Immature natural killer cell (primary cell): ENCODE measurements at regions not wholly inside any gene's neighbourhood (a gene's known extent, or its start where the extent isn't known, plus 50 kb on each side); places are given as distances from the start of the nearest gene placed in this dataset.

Source experiments
- DNase-seq, 3 donors: peaks; one replicate each; pipeline ENCODE4 v3.0.0; 2022; ENCODE audit warnings: mixed read lengths in 1 of 3
- H3K27ac Mint-ChIP-seq, 6 donors: one replicate each; pipeline ENCODE4 v1.8.0; 2020; ENCODE audit warnings: mixed read lengths in 6 of 6, mild to moderate bottlenecking in 5 of 6, inconsistent platforms in 4 of 6, moderate library complexity in 3 of 6
- H3K27me3 Mint-ChIP-seq, 3 donors: one replicate each; pipeline ENCODE4 v1.8.0; 2020 to 2021; ENCODE audit warnings: low read depth in 3 of 3, mild to moderate bottlenecking in 3 of 3, mixed read lengths in 3 of 3, moderate library complexity in 3 of 3, inconsistent platforms in 1 of 3
- H3K36me3 Mint-ChIP-seq, 3 donors: one replicate each; pipeline ENCODE4 v1.8.0; 2020; ENCODE audit warnings: mixed read lengths in 3 of 3, inconsistent platforms in 2 of 3, mild to moderate bottlenecking in 2 of 3
- H3K4me1 Mint-ChIP-seq, 2 donors: one replicate each; pipeline ENCODE4 v1.8.0; 2020; ENCODE audit warnings: inconsistent platforms in 2 of 2, mild to moderate bottlenecking in 2 of 2, mixed read lengths in 2 of 2, moderate library complexity in 1 of 2
- H3K4me3 Mint-ChIP-seq, 5 donors: one replicate each; pipeline ENCODE4 v1.8.0; 2020; ENCODE audit warnings: mild to moderate bottlenecking in 5 of 5, mixed read lengths in 5 of 5, inconsistent platforms in 3 of 5, moderate library complexity in 3 of 5
- H3K9me3 Mint-ChIP-seq, 6 donors: one replicate each; pipeline ENCODE4 v1.8.0; 2020; ENCODE audit warnings: mild to moderate bottlenecking in 6 of 6, mixed read lengths in 6 of 6, inconsistent platforms in 4 of 6, moderate library complexity in 3 of 6

DNA sequence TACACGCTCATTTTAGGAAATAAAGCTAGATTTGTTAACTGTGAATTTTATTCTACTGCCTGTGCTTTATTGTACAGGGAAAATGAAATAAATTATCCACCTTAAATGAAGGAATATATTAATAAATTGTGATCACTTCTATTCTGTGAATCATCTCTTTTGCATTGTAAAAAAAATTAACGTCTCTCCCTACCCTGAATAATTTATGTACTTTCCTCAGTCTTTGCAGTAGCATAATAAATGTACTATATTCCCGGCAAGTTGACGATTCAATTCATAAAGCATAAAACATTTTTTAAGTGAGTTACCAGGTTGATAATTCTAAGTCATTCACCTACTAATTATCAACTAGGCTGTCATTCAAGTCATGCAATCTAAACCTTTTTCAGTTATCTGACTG, 1425.3 kb upstream of the CDH9 start:
- no peak for DNase-seq
- Mint-ChIP-seq H3K27me3 (peaks cover 0 to 2% (median 0%) of the 10 kb centered on the region in 3 donors), H3K36me3 (no peaks in the 10 kb centered on the region), H3K9me3 (peaks cover 4 to 40% (median 15%) of the 10 kb centered on the region in 6 donors), H3K4me3 (no peak overlapping the region), H3K27ac (no peak overlapping the region), H3K4me1 (no peaks in the 10 kb centered on the region)

- no peak overlapping the region for H3K4me3 Mint-ChIP-seq
- no peaks in the 10 kb centered on the region for H3K36me3 Mint-ChIP-seq
- no peaks in the 10 kb centered on the region for H3K4me1 Mint-ChIP-seq
- H3K27ac Mint-ChIP-seq, result no peak overlapping the region
- peaks cover 0 to 4% (median 0%) of the 10 kb centered on the region in 3 donors for H3K27me3 Mint-ChIP-seq
- peaks cover 4 to 55% (median 28%) of the 10 kb centered on the region in 6 donors for H3K9me3 Mint-ChIP-seq
- DNase-seq, result no peak
These were observed 1413.1 kb upstream of the CDH9 start for GRCh38 chr5:28451483-28451882.

DNA sequence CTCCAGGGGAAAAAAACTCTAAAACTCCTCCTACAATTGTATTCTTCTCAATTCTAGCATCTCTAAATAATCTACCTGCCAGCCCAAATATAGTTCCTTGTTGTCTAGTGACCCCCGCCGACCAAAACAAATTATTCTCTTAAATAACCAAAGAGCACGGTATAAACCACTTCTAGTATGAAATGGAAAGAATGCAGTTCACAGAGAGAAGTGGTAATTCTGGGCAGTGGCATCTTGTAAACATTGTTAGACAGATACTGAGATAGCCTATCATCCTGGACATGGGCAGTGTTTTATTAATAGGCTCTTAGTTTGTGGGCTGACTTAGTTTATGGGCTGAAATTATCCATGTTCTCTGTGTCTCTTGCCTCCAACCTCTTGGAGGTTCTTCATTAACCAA, 1412.6 kb upstream of the CDH9 start:
- Mint-ChIP-seq H3K36me3 (no peaks in the 10 kb centered on the region), H3K9me3 (peaks cover 4 to 56% (median 28%) of the 10 kb centered on the region in 6 donors), H3K27me3 (peaks cover 0 to 4% (median 0%) of the 10 kb centered on the region in 3 donors), H3K4me3 (no peak overlapping the region), H3K4me1 (no peaks in the 10 kb centered on the region), H3K27ac (no peak overlapping the region)
- DNase-seq, result no peak

GRCh38 chr5:28448791-28449190, 1410.4 kb upstream of the CDH9 start:
- Mint-ChIP-seq H3K36me3 (no peaks in the 10 kb centered on the region), H3K4me1 (no peaks in the 10 kb centered on the region), H3K27me3 (peaks cover 0 to 3% (median 0%) of the 10 kb centered on the region in 3 donors), H3K4me3 (no peak overlapping the region), H3K9me3 (peaks cover 8 to 61% (median 31%) of the 10 kb centered on the region in 6 donors), H3K27ac (no peak overlapping the region)
- no peak for DNase-seq

GRCh38 chr5:28430565-28431178, 1392.3 kb upstream of the CDH9 start:
- no peaks in the 10 kb centered on the region for H3K4me1 Mint-ChIP-seq
- no peak overlapping the region for H3K27ac Mint-ChIP-seq
- peaks cover 23 to 69% (median 51%) of the 10 kb centered on the region in 6 donors for H3K9me3 Mint-ChIP-seq
- H3K27me3 Mint-ChIP-seq, result peaks cover 0 to 4% (median 0%) of the 10 kb centered on the region in 3 donors
- no peak overlapping the region for H3K4me3 Mint-ChIP-seq
- H3K36me3 Mint-ChIP-seq, result peaks cover 0 to 5% (median 0%) of the 10 kb centered on the region in 3 donors
- DNase-seq, result no peak

- no peaks in the 10 kb centered on the region for H3K4me1 Mint-ChIP-seq
- H3K4me3 Mint-ChIP-seq, result no peak overlapping the region
- no peak for DNase-seq
- no peak overlapping the region for H3K27ac Mint-ChIP-seq
- peaks cover 16 to 63% (median 40%) of the 10 kb centered on the region in 6 donors for H3K9me3 Mint-ChIP-seq
- no peaks in the 10 kb centered on the region for H3K36me3 Mint-ChIP-seq
- H3K27me3 Mint-ChIP-seq, result no peaks in the 10 kb centered on the region
These were observed 1382.8 kb upstream of the CDH9 start for GRCh38 chr5:28421141-28421540.

DNA sequence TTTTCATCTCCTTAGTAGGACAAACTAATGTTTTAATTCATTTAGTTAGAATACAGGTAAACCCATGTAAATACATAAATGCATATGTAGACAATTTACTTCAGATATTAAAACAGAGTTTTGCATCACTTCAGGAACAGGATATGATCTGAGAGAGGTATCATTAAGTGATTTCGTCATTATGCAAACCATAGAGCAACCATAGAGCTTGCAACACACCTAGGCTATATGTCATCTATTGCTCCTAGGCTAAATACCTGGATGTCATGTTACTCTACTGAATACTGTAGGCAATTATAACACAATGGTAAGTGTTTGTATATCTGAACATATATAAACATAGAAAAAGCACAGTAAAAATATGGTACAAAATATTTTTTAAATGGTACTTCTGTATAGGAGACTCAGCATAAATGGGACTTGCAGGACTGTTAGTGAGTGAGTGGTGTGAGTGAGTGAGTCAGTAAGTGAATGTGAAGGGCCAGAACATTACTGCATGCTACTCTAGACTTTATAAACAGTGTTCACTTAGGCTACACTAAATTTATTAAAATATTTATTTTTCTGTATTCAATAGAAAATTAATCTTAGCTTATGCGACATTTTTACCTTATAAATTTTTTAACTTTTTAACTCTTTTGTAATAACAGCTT, 1377.5 kb upstream of the CDH9 start:
- H3K4me1 Mint-ChIP-seq, result no peaks in the 10 kb centered on the region
- H3K4me3 Mint-ChIP-seq, result no peak overlapping the region
- H3K27ac Mint-ChIP-seq, result no peak overlapping the region
- H3K27me3 Mint-ChIP-seq, result no peaks in the 10 kb centered on the region
- H3K9me3 Mint-ChIP-seq, result peaks cover 15 to 71% (median 23%) of the 10 kb centered on the region in 6 donors
- no peak for DNase-seq
- H3K36me3 Mint-ChIP-seq, result no peaks in the 10 kb centered on the region

- DNase-seq, result no peak
- Mint-ChIP-seq H3K9me3 (peaks cover 22 to 81% (median 35%) of the 10 kb centered on the region in 6 donors), H3K4me3 (no peak overlapping the region), H3K27me3 (no peaks in the 10 kb centered on the region), H3K36me3 (no peaks in the 10 kb centered on the region), H3K27ac (no peak overlapping the region), H3K4me1 (no peaks in the 10 kb centered on the region)
These were observed 1376.2 kb upstream of the CDH9 start for GRCh38 chr5:28414619-28415018.

GRCh38 chr5:28408651-28409050, 1370.3 kb upstream of the CDH9 start:
- Mint-ChIP-seq H3K9me3 (peaks cover 32 to 86% (median 45%) of the 10 kb centered on the region in 6 donors), H3K27me3 (peaks cover 0 to 1% (median 0%) of the 10 kb centered on the region in 3 donors), H3K4me3 (no peak overlapping the region), H3K4me1 (no peaks in the 10 kb centered on the region), H3K36me3 (no peaks in the 10 kb centered on the region), H3K27ac (no peak overlapping the region)
- DNase-seq, result no peak

DNA sequence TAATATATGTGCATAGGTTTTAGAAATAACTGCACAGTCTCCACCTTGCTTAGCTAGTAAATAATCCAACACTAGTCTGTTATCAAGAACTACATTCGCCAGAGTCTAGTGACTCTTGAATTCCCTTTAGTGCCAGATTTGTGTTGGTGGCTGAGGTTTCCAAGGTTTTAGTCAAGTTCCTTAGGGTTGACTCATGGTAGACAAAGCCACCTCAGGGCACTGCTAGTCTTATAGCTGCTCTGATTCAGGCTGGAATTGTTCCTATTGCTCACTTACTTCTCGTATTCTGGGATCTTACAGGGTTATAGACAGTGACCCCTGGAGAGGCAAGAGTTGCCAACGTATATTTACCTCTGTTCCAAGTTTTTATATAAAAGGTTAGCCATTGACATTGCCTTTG, 1369.8 kb upstream of the CDH9 start:
- Mint-ChIP-seq H3K4me1 (no peaks in the 10 kb centered on the region), H3K9me3 (peaks cover 32 to 85% (median 46%) of the 10 kb centered on the region in 6 donors), H3K27me3 (peaks cover 0 to 1% (median 0%) of the 10 kb centered on the region in 3 donors), H3K4me3 (no peak overlapping the region), H3K27ac (no peak overlapping the region), H3K36me3 (no peaks in the 10 kb centered on the region)
- DNase-seq, result no peak

- H3K27me3 Mint-ChIP-seq, result peaks cover 0 to 1% (median 0%) of the 10 kb centered on the region in 3 donors
- DNase-seq, result no peak
- no peaks in the 10 kb centered on the region for H3K36me3 Mint-ChIP-seq
- H3K4me1 Mint-ChIP-seq, result no peaks in the 10 kb centered on the region
- no peak overlapping the region for H3K27ac Mint-ChIP-seq
- no peak overlapping the region for H3K4me3 Mint-ChIP-seq
- peaks cover 21 to 76% (median 44%) of the 10 kb centered on the region in 6 donors for H3K9me3 Mint-ChIP-seq
These were observed 1366.1 kb upstream of the CDH9 start for GRCh38 chr5:28404363-28405071.

DNA sequence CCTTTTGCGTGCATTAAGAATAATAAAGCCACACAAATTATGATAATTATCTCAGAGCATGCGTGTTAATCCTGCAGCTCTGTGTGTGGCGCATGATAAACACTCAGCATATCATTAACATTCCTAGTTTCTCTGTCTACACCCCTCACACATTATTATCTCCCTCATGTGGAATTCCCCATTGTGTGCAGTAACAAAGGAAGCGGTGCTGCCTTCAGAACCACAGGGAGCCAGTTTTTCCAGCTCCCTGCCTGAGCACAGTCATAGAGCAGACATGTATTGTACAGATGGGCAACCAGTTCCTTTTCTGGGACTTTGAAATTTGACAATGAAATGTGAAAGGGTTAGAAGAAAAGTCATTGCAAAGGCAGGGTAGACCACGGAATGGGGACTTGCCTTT, 1365.5 kb upstream of the CDH9 start:
- Mint-ChIP-seq H3K9me3 (peaks cover 21 to 76% (median 43%) of the 10 kb centered on the region in 6 donors), H3K4me3 (no peak overlapping the region), H3K27ac (no peak overlapping the region), H3K36me3 (no peaks in the 10 kb centered on the region), H3K27me3 (peaks cover 0 to 1% (median 0%) of the 10 kb centered on the region in 3 donors), H3K4me1 (no peaks in the 10 kb centered on the region)
- no peak for DNase-seq

DNA sequence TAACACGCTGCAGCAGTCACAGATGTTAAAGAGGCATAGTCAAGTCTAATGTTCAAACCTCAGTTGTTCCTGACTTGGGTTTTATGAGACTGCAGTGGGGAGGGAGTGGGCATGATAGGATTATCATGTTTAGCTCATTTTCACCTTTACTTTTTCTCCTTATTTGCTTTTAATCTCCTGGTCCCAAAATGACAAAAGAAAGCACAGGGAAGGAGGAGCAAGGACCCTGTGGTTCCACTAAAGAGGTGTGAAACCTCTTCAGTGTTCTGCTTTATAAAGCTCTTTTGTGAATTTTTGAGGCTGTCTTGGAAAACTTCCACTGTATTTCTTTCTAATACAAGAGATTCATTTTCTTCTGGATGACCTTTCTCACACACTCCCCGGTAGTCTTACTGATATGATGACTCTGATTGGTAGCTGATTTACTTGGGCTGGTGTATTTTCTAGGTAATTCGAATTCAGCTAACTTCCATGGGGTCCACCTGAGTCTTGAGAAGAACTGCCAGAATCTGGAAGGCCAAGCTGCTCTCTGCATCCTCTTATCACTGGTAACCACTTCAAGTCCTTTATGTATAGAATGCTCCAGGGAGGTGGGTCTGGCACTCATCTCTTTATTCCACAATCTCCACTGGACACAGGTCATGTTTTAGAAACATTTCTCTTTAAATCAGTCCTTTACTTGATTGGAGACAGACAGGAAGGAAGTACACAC, 1364.4 kb upstream of the CDH9 start:
- no peak for DNase-seq
- Mint-ChIP-seq H3K4me3 (no peak overlapping the region), H3K27ac (no peak overlapping the region), H3K9me3 (peaks cover 23 to 74% (median 45%) of the 10 kb centered on the region in 6 donors), H3K27me3 (peaks cover 0 to 1% (median 0%) of the 10 kb centered on the region in 3 donors), H3K36me3 (peaks cover 0 to under 1% (median 0%) of the 10 kb centered on the region in 3 donors), H3K4me1 (no peaks in the 10 kb centered on the region)
